ENCODE measurements at regions not wholly inside any gene's neighbourhood (a gene's known extent, or its start where the extent isn't known, plus 50 kb on each side); places are given as distances from the start of the nearest gene placed in this dataset.

GRCh38 chr14:51529736-51530135 lies 122.0 kb upstream of the FRMD6 start:
- TF ChIP-seq ZNF274 (IDR thresholded peaks at IDR 0.05; ENCODE audit: low read depth, low read length) = no peak
- H3K4me3 ChIP-seq (ENCODE audit: low read length) = no peak overlapping the region

- no peak overlapping the region for H3K4me3 ChIP-seq (ENCODE audit: low read length)
- TF ChIP-seq ZNF274 (IDR thresholded peaks at IDR 0.05; ENCODE audit: low read depth, low read length) = no peak
Measured at GRCh38 chr14:51533160-51533559, 118.5 kb upstream of the FRMD6 start.

- H3K4me3 ChIP-seq (ENCODE audit: low read length) = no peak overlapping the region
- TF ChIP-seq ZNF274 (IDR thresholded peaks at IDR 0.05; ENCODE audit: low read depth, low read length) = no peak
Measured at GRCh38 chr14:51533872-51534553, 117.7 kb upstream of the FRMD6 start.

GRCh38 chr14:51534610-51535011 lies 117.1 kb upstream of the FRMD6 start:
- no peak for TF ChIP-seq ZNF274 (IDR thresholded peaks at IDR 0.05; ENCODE audit: low read depth, low read length)
- no peak overlapping the region for H3K4me3 ChIP-seq (ENCODE audit: low read length)

GRCh38 chr14:51535443-51536044 lies 116.2 kb upstream of the FRMD6 start:
- TF ChIP-seq ZNF274 (IDR thresholded peaks at IDR 0.05; ENCODE audit: low read depth, low read length) = no peak
- H3K4me3 ChIP-seq (ENCODE audit: low read length) = no peak overlapping the region

GRCh38 chr14:51538973-51539372 lies 112.7 kb upstream of the FRMD6 start:
- no peak overlapping the region for H3K4me3 ChIP-seq (ENCODE audit: low read length)
- TF ChIP-seq ZNF274 (IDR thresholded peaks at IDR 0.05; ENCODE audit: low read depth, low read length) = no peak

- no peak overlapping the region for H3K4me3 ChIP-seq (ENCODE audit: low read length)
- TF ChIP-seq ZNF274 (IDR thresholded peaks at IDR 0.05; ENCODE audit: low read depth, low read length) = no peak
Measured at GRCh38 chr14:51539571-51540037, 112.1 kb upstream of the FRMD6 start.

GRCh38 chr14:51540364-51540763 lies 111.3 kb upstream of the FRMD6 start:
- no peak for TF ChIP-seq ZNF274 (IDR thresholded peaks at IDR 0.05; ENCODE audit: low read depth, low read length)
- no peak overlapping the region for H3K4me3 ChIP-seq (ENCODE audit: low read length)

- TF ChIP-seq ZNF274 (IDR thresholded peaks at IDR 0.05; ENCODE audit: low read depth, low read length) = no peak
- no peak overlapping the region for H3K4me3 ChIP-seq (ENCODE audit: low read length)
Measured at GRCh38 chr14:51544471-51544870, 107.2 kb upstream of the FRMD6 start.

GRCh38 chr14:51544901-51545300 lies 106.8 kb upstream of the FRMD6 start:
- TF ChIP-seq ZNF274 (IDR thresholded peaks at IDR 0.05; ENCODE audit: low read depth, low read length) = no peak

GRCh38 chr14:51545396-51545795 lies 106.3 kb upstream of the FRMD6 start:
- no peak overlapping the region for H3K4me3 ChIP-seq (ENCODE audit: low read length)
- TF ChIP-seq ZNF274 (IDR thresholded peaks at IDR 0.05; ENCODE audit: low read depth, low read length) = no peak

More at GRCh38 chr14:51544901-51545300, 106.8 kb upstream of the FRMD6 start:
- H3K4me3 ChIP-seq (ENCODE audit: low read length) = no peak overlapping the region

- no peak for TF ChIP-seq ZNF274 (IDR thresholded peaks at IDR 0.05; ENCODE audit: low read depth, low read length)
- no peak overlapping the region for H3K4me3 ChIP-seq (ENCODE audit: low read length)
Measured at GRCh38 chr14:51546099-51546498, 105.6 kb upstream of the FRMD6 start.

GRCh38 chr14:51546603-51547258 lies 105.0 kb upstream of the FRMD6 start:
- no peak overlapping the region for H3K4me3 ChIP-seq (ENCODE audit: low read length)
- TF ChIP-seq ZNF274 (IDR thresholded peaks at IDR 0.05; ENCODE audit: low read depth, low read length) = no peak

GRCh38 chr14:51547260-51547659 lies 104.5 kb upstream of the FRMD6 start:
- no peak overlapping the region for H3K4me3 ChIP-seq (ENCODE audit: low read length)
- no peak for TF ChIP-seq ZNF274 (IDR thresholded peaks at IDR 0.05; ENCODE audit: low read depth, low read length)

- TF ChIP-seq ZNF274 (IDR thresholded peaks at IDR 0.05; ENCODE audit: low read depth, low read length) = no peak
- no peak overlapping the region for H3K4me3 ChIP-seq (ENCODE audit: low read length)
Measured at GRCh38 chr14:51547701-51548100, 104.0 kb upstream of the FRMD6 start.
